ENCODE measurements at regions not wholly inside any gene's neighbourhood (a gene's known extent, or its start where the extent isn't known, plus 50 kb on each side); places are given as distances from the start of the nearest gene placed in this dataset.

DNA sequence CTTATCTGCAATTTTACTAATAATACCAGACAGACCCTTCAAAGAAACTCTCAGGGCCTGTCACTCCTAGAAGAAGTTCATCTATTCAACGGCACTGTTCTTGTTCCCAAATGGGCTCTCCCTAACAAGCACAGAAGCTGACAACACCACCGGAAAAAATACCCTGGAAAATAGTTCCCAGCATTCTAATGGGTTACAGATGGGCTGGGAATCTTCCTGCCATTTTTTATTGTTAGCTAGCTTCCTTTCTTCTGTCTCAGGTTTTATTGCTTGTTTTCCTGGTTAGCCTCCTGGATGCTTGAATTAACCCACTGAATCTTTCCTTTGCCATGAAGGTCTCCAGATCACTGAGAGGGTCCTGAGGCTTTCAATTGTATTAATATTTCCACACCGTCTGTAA is 689.8 kb upstream of the NRP1 start:
- H3K36me3 ChIP-seq (ENCODE audit: control insufficient read depth in 2 of 4, insufficient read depth in 4 of 4, low read length in 3 of 4), result no peaks in the 10 kb centered on the region
- H3K23me2 ChIP-seq (ENCODE audit: low read depth, low read length), result no peaks in the 10 kb centered on the region
- H3K27ac ChIP-seq (ENCODE audit: low read depth, low read length), result no peak overlapping the region
- H2AK5ac ChIP-seq (ENCODE audit: low read depth, low read length), result no peak overlapping the region
- H2BK120ac ChIP-seq (replicated peaks; ENCODE audit: low read depth, low read length), result no peak overlapping the region
- no peaks in the 10 kb centered on the region for H3K79me1 ChIP-seq (ENCODE audit: low read depth, low read length)
- no peak overlapping the region for H4K5ac ChIP-seq (ENCODE audit: insufficient read length, low read depth, low read length)
- no peak overlapping the region for H3K56ac ChIP-seq (replicated peaks; ENCODE audit: insufficient read length, low read depth, low read length)
- no peaks in the 10 kb centered on the region for H3K27me3 ChIP-seq (replicated peaks in 1 of 4; ENCODE audit: control insufficient read depth in 3 of 4, extremely low read depth in 1 of 4, insufficient read depth in 3 of 4, low read length in 3 of 4)
- H2AFZ ChIP-seq (ENCODE audit: low read length), result no peak overlapping the region
- H3K4me1 ChIP-seq (replicated peaks in 1 of 4; ENCODE audit: control insufficient read depth in 3 of 4, insufficient read depth in 4 of 4, low read length in 3 of 4), result no peaks in the 10 kb centered on the region
- no peak overlapping the region for H2BK20ac ChIP-seq (ENCODE audit: low read length)
- no peak overlapping the region for H3K9ac ChIP-seq (replicated peaks in 1 of 4; ENCODE audit: extremely low read depth in 1 of 4, low read depth in 3 of 4, low read length in 3 of 4)
- H3K4me2 ChIP-seq (ENCODE audit: insufficient read depth in 1 of 2, low read depth in 2 of 2, low read length in 2 of 2), result no peak overlapping the region
- H4K20me1 ChIP-seq (replicated peaks in 1 of 2; ENCODE audit: control insufficient read depth in 1 of 2, insufficient read depth in 2 of 2, low read length in 2 of 2), result no peaks in the 10 kb centered on the region
- no peak overlapping the region for H3K23ac ChIP-seq (ENCODE audit: insufficient read length)
- H3K79me2 ChIP-seq (ENCODE audit: control insufficient read depth in 1 of 2, insufficient read depth in 2 of 2, low read length in 2 of 2), result no peaks in the 10 kb centered on the region
- no peak overlapping the region for H4K8ac ChIP-seq (ENCODE audit: extremely low read depth, insufficient read depth, low read length)
- no peak overlapping the region for H3K18ac ChIP-seq (ENCODE audit: extremely low read depth, low read length)
- H4K91ac ChIP-seq (replicated peaks; ENCODE audit: insufficient read length, low read length), result no peak overlapping the region
- 91% methylated on average over 3 of the region's 3 CpGs; no CpG with 5 or more reads in 1 of the 2 experiments for WGBS, 2 experiments (ENCODE audit: extremely low coverage in 1 of 2, insufficient coverage in 1 of 2, insufficient read length in 1 of 2, insufficient replicate concordance in 2 of 2, low coverage in 1 of 2, low lambda C conversion rate in 2 of 2, missing lambda C conversion rate in 1 of 2)
- H3K14ac ChIP-seq (ENCODE audit: insufficient read length), result no peak overlapping the region
- H2BK15ac ChIP-seq (ENCODE audit: low read length), result no peak overlapping the region
- no peak overlapping the region for H2BK5ac ChIP-seq (ENCODE audit: low read depth, low read length)
- no peak overlapping the region for H2BK12ac ChIP-seq (ENCODE audit: low read depth, low read length)
- ChIA-PET POLR2A (ENCODE audit: partially characterized antibody) (no interaction called here), CTCF (ENCODE audit: partially characterized antibody) (interaction anchor here (0.6 to 3.0 kb wide), 13 partner anchors 9 to 646 kb away, joined by 3 to 11 read pairs (median 4); no protein-coding TSS in a partner anchor)
- H3K4me3 ChIP-seq (ENCODE audit: extremely low read depth in 1 of 4, insufficient read depth in 2 of 4, low read depth in 3 of 4, low read length in 4 of 4), result no peak overlapping the region
- FAIRE-seq (no peak), DNase-seq (ENCODE audit: low read depth in 1 of 2, low spot score in 2 of 2) (no peak)
- no peak overlapping the region for H3K4ac ChIP-seq (replicated peaks; ENCODE audit: insufficient read length, low read depth, low read length)
- no peaks in the 10 kb centered on the region for H3K9me3 ChIP-seq (ENCODE audit: insufficient read depth in 2 of 2, low read depth in 1 of 2, low read length in 1 of 2)
- no peak for TF ChIP-seq RXRA (IDR thresholded peaks at IDR 0.05; ENCODE audit: insufficient read depth, low read depth, low read length)
- no peak for TF ChIP-seq MAFK (IDR thresholded peaks at IDR 0.05; ENCODE audit: low read depth, low read length)
- TF ChIP-seq JUN (IDR thresholded peaks at IDR 0.05; ENCODE audit: low read depth, low read length), result no peak
- no peak for TF ChIP-seq RAD21 (IDR thresholded peaks at IDR 0.05 in 1 of 2, conservative IDR thresholded peaks at IDR 0.05 in 1 of 2; ENCODE audit: low read depth in 2 of 2, low read length in 2 of 2)
- TF ChIP-seq CEBPB (IDR thresholded peaks at IDR 0.05; ENCODE audit: low read depth, low read length), result no peak
- no peak for TF ChIP-seq FOSL1 (IDR thresholded peaks at IDR 0.05; ENCODE audit: insufficient read depth, low read depth, low read length)
- no peak for TF ChIP-seq TBP (IDR thresholded peaks at IDR 0.05; ENCODE audit: low read depth, low read length)
- TF ChIP-seq, protein P1, sequence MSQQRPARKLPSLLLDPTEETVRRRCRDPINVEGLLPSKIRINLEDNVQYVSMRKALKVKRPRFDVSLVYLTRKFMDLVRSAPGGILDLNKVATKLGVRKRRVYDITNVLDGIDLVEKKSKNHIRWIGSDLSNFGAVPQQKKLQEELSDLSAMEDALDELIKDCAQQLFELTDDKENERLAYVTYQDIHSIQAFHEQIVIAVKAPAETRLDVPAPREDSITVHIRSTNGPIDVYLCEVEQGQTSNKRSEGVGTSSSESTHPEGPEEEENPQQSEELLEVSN (IDR thresholded peaks at IDR 0.05), result no peak
- no peak for TF ChIP-seq BACH1 (IDR thresholded peaks at IDR 0.05; ENCODE audit: low read length)
- no peak for TF ChIP-seq EP300 (IDR thresholded peaks at IDR 0.05; ENCODE audit: borderline replicate concordance in 1 of 2, low read depth in 2 of 2, low read length in 2 of 2)
- no peak for TF ChIP-seq EZH2 (IDR thresholded peaks at IDR 0.05; ENCODE audit: low read depth, low read length, severe bottlenecking)
- TF ChIP-seq NANOG (IDR thresholded peaks at IDR 0.05; ENCODE audit: insufficient read depth, low read depth, low read length, poor library complexity, severe bottlenecking), result no peak
- no peak for TF ChIP-seq ASH2L (IDR thresholded peaks at IDR 0.05; ENCODE audit: low read length)
- no peak for TF ChIP-seq RFX5 (IDR thresholded peaks at IDR 0.05; ENCODE audit: borderline replicate concordance, low read depth, low read length)

All from H1 (cell line).